Naive thymus-derived CD8-positive, alpha-beta T cell (primary cell): ENCODE measurements at regions not wholly inside any gene's neighbourhood (a gene's known extent, or its start where the extent isn't known, plus 50 kb on each side); places are given as distances from the start of the nearest gene placed in this dataset.

ENCODE experiments used
- ATAC-seq, 2 donors: fragments of 150-1000 bp; cut with Tn5 transposase in 1 of 2; sonication (Bioruptor Pico), chemical (Tn5 transposase) in 1 of 2; 1 replicate in 1 of 2; 2 replicates in 1 of 2; pipeline ENCODE4 v1.10.0; 2021; ENCODE audit warnings: mild to moderate bottlenecking in 2 of 2, moderate library complexity in 2 of 2
- POLR2A ChIA-PET: fragments of 350-600 bp; sonication (Branson Sonifier 250); formaldehyde crosslinking; loops from one replicate; lab custom pipeline; 2021; ENCODE audit warnings: antibody characterized with exemption; lab: Charles Lee
- DNase-seq, 10 donors: peaks; one replicate each; pipeline versions ENCODE4 v3.0.0 to v3.0.0-alpha.2; 2020 to 2022
- H3K27ac Mint-ChIP-seq, 10 donors: one replicate each; pipeline ENCODE4 v1.8.0; 2020 to 2022; ENCODE audit warnings: mild to moderate bottlenecking in 10 of 10, mixed read lengths in 10 of 10, moderate library complexity in 4 of 10, inconsistent platforms in 1 of 10
- H3K27me3 Mint-ChIP-seq, 5 donors: one replicate each; pipeline ENCODE4 v1.8.0; 2021 to 2022; ENCODE audit warnings: mixed read lengths in 5 of 5
- H3K36me3 Mint-ChIP-seq, 3 donors: one replicate each; pipeline ENCODE4 v1.8.0; 2020 to 2022; ENCODE audit warnings: mixed read lengths in 3 of 3, mild to moderate bottlenecking in 2 of 3, inconsistent platforms in 1 of 3
- H3K4me1 Mint-ChIP-seq, 4 donors: one replicate each; pipeline ENCODE4 v1.8.0; 2021 to 2022; ENCODE audit warnings: mixed read lengths in 4 of 4
- H3K4me3 Mint-ChIP-seq, 10 donors: one replicate each; pipeline ENCODE4 v1.8.0; 2020 to 2022; ENCODE audit warnings: mild to moderate bottlenecking in 10 of 10, mixed read lengths in 10 of 10, moderate library complexity in 6 of 10, inconsistent platforms in 1 of 10
- H3K9me3 Mint-ChIP-seq, 9 donors: one replicate each; pipeline ENCODE4 v1.8.0; 2020 to 2022; ENCODE audit warnings: mixed read lengths in 9 of 9, mild to moderate bottlenecking in 3 of 9, inconsistent platforms in 1 of 9, moderate library complexity in 1 of 9

DNA sequence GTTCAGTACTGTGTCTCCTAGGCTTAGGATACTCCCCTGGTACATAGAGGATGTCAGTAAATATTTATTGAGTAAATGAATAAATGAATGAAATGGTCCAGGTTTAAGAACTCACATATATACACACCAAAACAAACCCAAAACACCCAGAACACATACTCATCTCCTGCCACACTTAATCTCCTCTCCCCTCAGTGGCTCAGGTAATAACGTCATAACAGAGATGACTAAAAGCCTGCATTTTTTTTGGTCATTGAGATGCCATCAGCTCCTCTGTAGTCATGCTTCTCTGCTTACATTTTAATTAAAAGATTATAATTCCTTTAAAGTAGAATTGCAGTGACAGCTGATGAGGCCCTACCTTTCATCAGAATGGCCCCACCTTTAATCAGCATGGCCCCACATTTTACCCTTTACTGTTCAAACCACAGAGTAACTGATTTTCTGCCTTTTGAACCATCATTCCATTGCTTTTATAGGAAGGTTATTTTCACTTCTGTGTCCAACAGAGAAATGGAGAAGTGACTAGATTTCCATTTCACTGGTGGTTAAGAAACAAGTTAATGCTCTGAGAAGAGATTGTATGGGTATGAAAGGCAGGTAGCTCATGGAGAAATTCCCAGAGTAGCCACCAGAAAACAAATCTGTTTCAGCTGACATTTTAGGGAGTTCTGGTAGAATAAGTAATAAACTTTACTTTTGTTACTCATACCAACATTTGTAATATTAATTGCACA, 193.4 kb upstream of the ATP2B1 start:
- no peaks in the 10 kb centered on the region for H3K36me3 Mint-ChIP-seq
- H3K27ac Mint-ChIP-seq = peak overlapping the region in 1 of 10 donors; percentile 6
- H3K27me3 Mint-ChIP-seq = no peaks in the 10 kb centered on the region
- ATAC-seq = no peak
- no peaks in the 10 kb centered on the region for H3K9me3 Mint-ChIP-seq
- no peak overlapping the region for H3K4me3 Mint-ChIP-seq
- peaks cover 0 to 4% (median 1%) of the 10 kb centered on the region in 4 donors for H3K4me1 Mint-ChIP-seq
- POLR2A ChIA-PET = interaction anchor here (0.6 kb wide), 1 partner anchor 47 kb away, joined by 3 read pairs; no protein-coding TSS in a partner anchor
- no peak for DNase-seq

DNA sequence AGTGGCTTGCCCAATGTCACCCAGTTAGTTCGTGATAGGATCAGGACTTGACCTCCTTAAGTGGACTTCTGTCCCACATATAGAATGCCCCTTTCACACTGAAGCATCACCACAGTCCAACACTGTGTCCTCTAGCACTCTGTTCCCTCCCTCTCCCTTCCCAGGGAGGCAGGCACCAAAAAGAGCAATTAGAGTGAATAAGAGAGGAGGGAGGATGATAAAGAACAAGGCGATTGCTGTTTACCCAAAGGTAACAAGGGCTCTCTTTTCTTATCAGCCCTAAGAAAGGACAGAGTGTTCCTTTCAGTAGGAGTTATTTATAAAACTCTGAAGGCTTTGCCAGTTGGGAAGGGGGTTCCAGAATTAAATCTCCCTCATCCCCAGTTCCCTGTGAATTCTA, 192.7 kb upstream of the ATP2B1 start:
- no peak overlapping the region for H3K4me3 Mint-ChIP-seq
- ATAC-seq = no peak
- no peaks in the 10 kb centered on the region for H3K9me3 Mint-ChIP-seq
- peaks cover 0 to 5% (median 3%) of the 10 kb centered on the region in 4 donors for H3K4me1 Mint-ChIP-seq
- peak overlapping the region in 1 of 10 donors; percentile 35 for H3K27ac Mint-ChIP-seq
- H3K36me3 Mint-ChIP-seq = no peaks in the 10 kb centered on the region
- no peaks in the 10 kb centered on the region for H3K27me3 Mint-ChIP-seq
- POLR2A ChIA-PET = interaction anchor here (0.6 kb wide), 1 partner anchor 47 kb away, joined by 3 read pairs; no protein-coding TSS in a partner anchor
- no peak for DNase-seq

DNA sequence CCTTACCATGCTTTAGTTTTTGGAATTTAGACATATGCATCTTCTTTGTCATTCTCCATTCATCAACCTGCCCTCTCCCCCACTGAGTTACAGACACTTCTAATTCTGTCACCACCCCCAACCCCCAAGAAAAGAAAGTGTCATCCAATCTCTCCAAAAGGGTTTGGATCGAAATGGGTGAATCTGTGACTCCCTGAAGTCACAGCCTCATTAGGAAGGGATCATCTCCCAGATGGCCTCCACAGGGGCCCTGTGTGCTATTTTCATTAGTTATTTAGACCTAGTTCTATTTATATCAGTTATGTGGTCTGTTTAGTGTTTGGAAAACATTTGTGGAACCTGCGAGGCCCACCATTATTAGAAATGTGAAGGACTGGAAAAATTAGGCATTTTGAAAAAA, 191.0 kb upstream of the ATP2B1 start:
- DNase-seq = no peak
- no peak overlapping the region for H3K4me3 Mint-ChIP-seq
- no peak overlapping the region for H3K27ac Mint-ChIP-seq
- no peaks in the 10 kb centered on the region for H3K36me3 Mint-ChIP-seq
- ATAC-seq = no peak
- no peaks in the 10 kb centered on the region for H3K9me3 Mint-ChIP-seq
- POLR2A ChIA-PET = no interaction called here
- H3K4me1 Mint-ChIP-seq = peaks cover 2 to 8% (median 4%) of the 10 kb centered on the region in 4 donors
- H3K27me3 Mint-ChIP-seq = no peaks in the 10 kb centered on the region

DNA sequence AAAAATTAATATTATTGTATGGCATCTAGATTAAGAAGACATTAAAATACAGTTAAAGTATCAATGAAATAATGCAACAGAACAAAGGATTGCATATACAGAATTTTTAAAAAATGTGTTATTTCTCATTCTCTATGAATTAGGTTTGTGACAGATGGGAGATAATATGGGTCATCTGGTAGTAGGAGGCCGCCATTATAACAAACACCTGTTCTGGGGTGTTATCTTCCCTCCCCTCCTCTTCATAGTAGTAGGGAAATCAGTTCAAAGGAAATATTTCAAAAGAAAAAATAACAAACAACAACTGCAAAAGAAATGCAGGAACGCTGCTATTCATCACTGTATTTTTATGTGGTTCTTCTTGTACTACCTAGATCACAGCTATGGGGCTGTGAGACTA, 187.0 kb upstream of the ATP2B1 start:
- no peak overlapping the region for H3K4me3 Mint-ChIP-seq
- peaks cover 0 to 4% (median 0%) of the 10 kb centered on the region in 3 donors for H3K36me3 Mint-ChIP-seq
- no peaks in the 10 kb centered on the region for H3K27me3 Mint-ChIP-seq
- peaks cover 13 to 28% (median 27%) of the 10 kb centered on the region in 4 donors for H3K4me1 Mint-ChIP-seq
- ATAC-seq (no peak), DNase-seq (no peak)
- POLR2A ChIA-PET = no interaction called here
- H3K27ac Mint-ChIP-seq = no peak overlapping the region
- peaks cover 0 to 6% (median 0%) of the 10 kb centered on the region in 9 donors for H3K9me3 Mint-ChIP-seq

DNA sequence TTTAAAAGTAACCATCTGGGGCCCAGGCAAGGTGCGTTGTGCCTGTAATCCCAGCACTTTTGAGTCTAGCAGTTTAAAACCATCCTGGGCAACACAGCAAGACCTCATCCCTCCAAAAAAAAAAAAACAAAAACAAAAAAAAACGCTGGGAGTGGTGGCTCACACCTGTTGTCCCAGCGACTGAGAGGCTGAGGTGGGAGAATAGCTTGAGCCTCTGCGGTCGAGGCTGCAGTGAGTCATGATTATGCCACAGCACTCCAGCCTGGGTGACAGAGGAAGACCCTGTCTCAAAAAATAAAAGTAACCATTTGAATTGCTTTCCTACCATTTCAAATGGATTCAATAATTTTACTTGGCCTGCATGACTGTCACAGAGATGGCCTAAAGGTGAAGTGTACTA, 186.5 kb upstream of the ATP2B1 start:
- H3K36me3 Mint-ChIP-seq = peaks cover 0 to 5% (median 0%) of the 10 kb centered on the region in 3 donors
- ATAC-seq (no peak), DNase-seq (no peak)
- POLR2A ChIA-PET = interaction anchor here (1.6 kb wide), 1 partner anchor 186 kb away, joined by 7 read pairs; the partner anchor contains the start of gene ATP2B1
- peaks cover 0 to 10% (median 0%) of the 10 kb centered on the region in 9 donors for H3K9me3 Mint-ChIP-seq
- H3K27ac Mint-ChIP-seq = no peak overlapping the region
- peaks cover 14 to 29% (median 28%) of the 10 kb centered on the region in 4 donors for H3K4me1 Mint-ChIP-seq
- no peak overlapping the region for H3K4me3 Mint-ChIP-seq
- H3K27me3 Mint-ChIP-seq = no peaks in the 10 kb centered on the region

DNA sequence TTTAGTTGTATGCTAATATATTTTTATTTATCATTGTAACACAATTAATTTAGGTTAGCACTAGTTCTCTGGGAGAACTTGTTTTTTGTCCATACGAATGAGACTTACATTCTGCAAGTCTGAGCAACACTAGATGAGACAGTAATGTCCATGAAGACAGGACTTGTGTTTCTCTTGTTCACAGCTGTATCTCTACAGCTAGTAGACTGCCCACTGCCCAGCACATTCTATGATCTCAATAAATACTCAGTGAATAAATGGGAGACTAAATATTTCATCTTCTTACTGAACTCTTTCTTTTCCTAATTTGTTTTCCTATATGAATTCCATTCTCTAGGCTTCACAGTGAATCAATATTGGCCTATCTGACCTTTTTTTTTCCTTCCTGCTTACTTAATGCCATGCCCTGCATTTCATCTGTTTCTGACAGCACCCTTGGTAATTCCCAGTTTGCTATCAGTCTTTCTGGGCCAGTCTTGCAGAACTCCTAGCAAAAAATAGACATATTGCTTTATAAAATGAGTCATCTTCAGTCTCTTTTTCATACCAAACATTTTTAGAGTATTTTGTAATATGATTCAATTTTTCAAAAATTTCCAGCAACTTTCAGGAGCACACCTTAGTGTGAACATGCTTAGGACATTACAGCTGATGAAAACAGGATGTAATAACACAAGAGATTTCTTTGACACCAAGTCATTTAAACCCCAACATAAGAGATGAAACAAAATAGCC, 185.5 kb upstream of the ATP2B1 start:
- Mint-ChIP-seq H3K9me3 (peaks cover 0 to 10% (median 1%) of the 10 kb centered on the region in 9 donors), H3K4me1 (peaks cover 14 to 29% (median 28%) of the 10 kb centered on the region in 4 donors), H3K27me3 (no peaks in the 10 kb centered on the region), H3K27ac (peak overlapping the region in 5 of 10 donors; percentile 14 to 58 (median 20)), H3K4me3 (no peak overlapping the region), H3K36me3 (peaks cover 0 to 5% (median 3%) of the 10 kb centered on the region in 3 donors)
- DNase-seq (no peak), ATAC-seq (no peak)
- POLR2A ChIA-PET = interaction anchor here (0.7 to 1.6 kb wide), 3 partner anchors 10 to 185 kb away, joined by 3 to 7 read pairs (median 3); partner anchors contain the start of gene ATP2B1

DNA sequence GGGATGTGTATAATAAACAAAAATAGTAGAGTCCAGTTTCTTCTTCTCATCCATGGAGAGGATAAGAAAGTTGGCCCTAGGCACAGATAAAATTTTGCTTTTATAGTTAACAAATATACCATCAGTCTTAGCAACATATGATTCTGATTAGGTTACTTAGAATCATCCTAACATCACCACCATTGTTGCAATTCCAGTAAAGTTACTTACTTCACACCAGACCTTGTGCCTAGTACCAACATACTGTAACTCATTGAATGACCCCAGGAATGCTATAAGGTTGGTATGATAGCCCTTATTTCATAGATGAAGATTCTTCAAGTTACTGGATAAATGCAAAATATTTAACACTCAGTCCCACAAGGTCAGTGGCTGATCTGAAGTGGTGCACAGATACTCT, 183.8 kb upstream of the ATP2B1 start:
- POLR2A ChIA-PET = no interaction called here
- Mint-ChIP-seq H3K4me3 (no peak overlapping the region), H3K36me3 (peaks cover 0 to 5% (median 3%) of the 10 kb centered on the region in 3 donors), H3K9me3 (peaks cover 0 to 10% (median 2%) of the 10 kb centered on the region in 9 donors), H3K27ac (peak overlapping the region in 6 of 10 donors; percentile 6 to 78 (median 68)), H3K27me3 (no peaks in the 10 kb centered on the region), H3K4me1 (peaks cover 13 to 29% (median 28%) of the 10 kb centered on the region in 4 donors)
- DNase-seq (no peak), ATAC-seq (no peak)

DNA sequence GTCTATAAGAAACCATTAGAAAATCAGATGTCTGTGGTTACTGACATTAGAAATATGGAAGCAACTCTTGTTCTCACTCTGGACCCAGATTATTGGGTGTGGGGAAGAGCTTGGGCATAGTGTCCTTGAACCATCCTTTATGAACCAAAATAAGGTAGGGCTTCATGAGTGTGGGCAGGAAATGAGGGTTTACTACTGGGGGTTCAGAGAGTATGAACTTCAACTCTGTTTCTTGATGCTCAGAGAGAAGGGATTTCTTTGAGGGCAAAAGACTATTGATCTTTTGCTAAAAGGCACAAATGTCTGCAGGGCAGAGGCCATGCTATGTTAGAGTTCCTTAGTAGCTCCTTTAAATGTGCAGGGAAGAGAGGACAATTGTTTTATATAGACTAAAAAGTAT, 183.3 kb upstream of the ATP2B1 start:
- H3K4me1 Mint-ChIP-seq = peaks cover 11 to 30% (median 29%) of the 10 kb centered on the region in 4 donors
- H3K27me3 Mint-ChIP-seq = no peaks in the 10 kb centered on the region
- no peak for DNase-seq
- POLR2A ChIA-PET = no interaction called here
- peak; percentile 63 to 64 for ATAC-seq
- peaks cover 0 to 5% (median 3%) of the 10 kb centered on the region in 3 donors for H3K36me3 Mint-ChIP-seq
- peaks cover 0 to 10% (median 2%) of the 10 kb centered on the region in 9 donors for H3K9me3 Mint-ChIP-seq
- H3K27ac Mint-ChIP-seq = peak overlapping the region in 7 of 10 donors; percentile 11 to 66 (median 54)
- H3K4me3 Mint-ChIP-seq = no peak overlapping the region

DNA sequence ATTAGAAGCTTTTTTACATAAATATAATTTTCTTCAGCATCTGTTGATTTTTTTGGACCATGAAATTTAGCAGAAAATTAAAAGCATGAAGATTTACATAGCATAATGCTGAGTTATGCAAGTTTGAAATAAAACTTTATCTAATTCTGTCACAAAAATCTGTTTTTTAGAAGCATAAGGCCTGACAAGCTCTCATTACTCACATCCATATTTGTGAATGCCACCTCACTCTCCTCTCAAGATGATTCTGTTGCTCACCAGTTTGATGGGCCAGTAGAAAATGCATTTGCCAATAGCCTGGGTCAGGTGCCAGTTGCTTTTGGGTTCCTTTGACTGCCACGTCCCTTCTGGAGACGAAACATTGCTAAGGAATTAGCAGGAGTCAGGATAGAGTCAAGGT, 181.5 kb upstream of the ATP2B1 start:
- no peak for ATAC-seq
- H3K36me3 Mint-ChIP-seq = peaks cover 0 to 5% (median 3%) of the 10 kb centered on the region in 3 donors
- H3K27ac Mint-ChIP-seq = peak overlapping the region in 2 of 10 donors; percentile 15 to 17
- H3K4me1 Mint-ChIP-seq = peaks cover 9 to 29% (median 27%) of the 10 kb centered on the region in 4 donors
- H3K9me3 Mint-ChIP-seq = peaks cover 0 to 10% (median 2%) of the 10 kb centered on the region in 9 donors
- no peak overlapping the region for H3K4me3 Mint-ChIP-seq
- DNase-seq = no peak
- POLR2A ChIA-PET = interaction anchor here (0.6 kb wide), 1 partner anchor 231 kb away, joined by 3 read pairs; no protein-coding TSS in a partner anchor
- no peaks in the 10 kb centered on the region for H3K27me3 Mint-ChIP-seq

DNA sequence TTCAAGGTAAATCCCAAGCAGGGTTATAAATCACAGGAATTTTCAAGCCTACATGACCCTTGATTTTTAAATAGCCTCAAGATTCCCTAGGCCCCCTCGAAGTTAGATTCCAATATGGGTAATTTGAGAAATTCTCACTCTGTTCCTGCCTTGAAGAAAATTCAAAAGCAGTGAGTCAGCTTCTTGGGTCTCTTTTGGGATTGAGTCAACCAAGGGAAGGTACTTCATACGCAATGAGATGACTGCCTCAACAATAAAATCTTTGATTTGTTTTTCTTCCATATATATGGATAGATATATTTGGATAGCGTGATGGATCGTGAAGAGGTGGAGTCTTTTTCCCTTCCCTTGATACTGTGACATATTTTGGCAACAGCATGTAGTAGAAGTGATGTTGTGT, 180.4 kb upstream of the ATP2B1 start:
- no peak for DNase-seq
- H3K27ac Mint-ChIP-seq = no peak overlapping the region
- peaks cover 0 to 10% (median 2%) of the 10 kb centered on the region in 9 donors for H3K9me3 Mint-ChIP-seq
- no peak overlapping the region for H3K4me3 Mint-ChIP-seq
- POLR2A ChIA-PET = interaction anchor here (1.2 kb wide), 1 partner anchor 8 kb away, joined by 3 read pairs; no protein-coding TSS in a partner anchor
- H3K4me1 Mint-ChIP-seq = peaks cover 7 to 26% (median 24%) of the 10 kb centered on the region in 4 donors
- no peaks in the 10 kb centered on the region for H3K27me3 Mint-ChIP-seq
- ATAC-seq = no peak
- peaks cover 0 to 7% (median 5%) of the 10 kb centered on the region in 3 donors for H3K36me3 Mint-ChIP-seq

DNA sequence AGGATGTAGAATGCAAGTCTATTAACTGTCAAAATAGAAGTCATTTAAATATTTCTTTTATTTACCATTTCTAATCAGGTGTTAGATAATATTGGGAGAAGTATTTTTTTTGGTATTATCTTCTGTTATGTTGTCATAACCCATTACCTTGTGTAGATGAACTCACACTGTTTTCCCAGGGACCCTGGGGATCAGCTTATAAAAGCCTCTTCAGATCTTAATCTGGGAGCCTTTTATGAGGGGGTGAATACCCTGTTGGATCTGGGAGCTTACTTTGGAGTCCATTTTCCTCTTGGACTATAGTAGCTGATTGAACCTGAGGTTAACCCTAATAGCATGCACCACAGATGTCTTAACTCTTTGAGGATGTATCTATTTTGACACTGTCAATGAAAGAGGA, 176.3 kb upstream of the ATP2B1 start:
- H3K36me3 Mint-ChIP-seq = peaks cover 0 to 9% (median 0%) of the 10 kb centered on the region in 3 donors
- H3K4me3 Mint-ChIP-seq = no peak overlapping the region
- peak overlapping the region in 1 of 10 donors; percentile 96 for H3K27ac Mint-ChIP-seq
- no peak for DNase-seq
- no peaks in the 10 kb centered on the region for H3K27me3 Mint-ChIP-seq
- peaks cover 12 to 47% (median 37%) of the 10 kb centered on the region in 4 donors for H3K4me1 Mint-ChIP-seq
- POLR2A ChIA-PET = interaction anchor here (2.6 kb wide), 1 partner anchor 176 kb away, joined by 14 read pairs; the partner anchor contains the start of gene ATP2B1
- no peak for ATAC-seq
- peaks cover 0 to 4% (median 0%) of the 10 kb centered on the region in 9 donors for H3K9me3 Mint-ChIP-seq

DNA sequence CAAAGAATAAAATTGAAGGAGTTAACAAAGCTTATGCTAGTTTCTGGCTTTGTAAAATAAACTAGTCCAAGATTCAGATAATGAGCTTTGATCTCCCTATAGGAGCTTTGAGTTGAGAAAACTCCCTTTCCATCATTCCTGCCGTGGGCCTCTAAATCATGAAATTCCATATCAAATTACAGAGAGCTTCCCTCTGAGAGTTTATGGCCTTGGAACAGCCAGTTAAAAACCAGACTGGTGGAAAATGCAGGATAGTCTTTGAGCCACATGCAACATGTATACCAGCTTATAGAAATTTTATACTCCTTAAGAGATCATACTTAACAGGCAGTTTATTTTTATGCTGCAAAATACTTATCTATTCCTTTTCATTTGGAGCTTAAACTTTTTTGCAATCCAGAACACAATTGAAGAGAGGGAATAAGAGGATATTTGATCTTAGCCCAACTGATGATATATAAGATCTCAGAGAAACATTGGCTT, 175.8 kb upstream of the ATP2B1 start:
- ATAC-seq = no peak
- peak overlapping the region in 3 of 10 donors; percentile 15 to 96 (median 15) for H3K27ac Mint-ChIP-seq
- peaks cover 12 to 52% (median 38%) of the 10 kb centered on the region in 4 donors for H3K4me1 Mint-ChIP-seq

More for the DNA sequence above, 175.8 kb upstream of the ATP2B1 start:
- POLR2A ChIA-PET = interaction anchor here (0.6 to 2.6 kb wide), 4 partner anchors 21 to 175 kb away, joined by 4 to 14 read pairs (median 4); partner anchors contain the start of gene ATP2B1
- no peak overlapping the region for H3K4me3 Mint-ChIP-seq
- no peak for DNase-seq
- peaks cover 0 to 4% (median 0%) of the 10 kb centered on the region in 9 donors for H3K9me3 Mint-ChIP-seq
- peaks cover 0 to 6% (median 0%) of the 10 kb centered on the region in 3 donors for H3K36me3 Mint-ChIP-seq
- H3K27me3 Mint-ChIP-seq = no peaks in the 10 kb centered on the region
